Activated CD4-positive, alpha-beta T cell treated with anti-CD3 and anti-CD28 coated beads, Interleukin-2, amount 50 U/mL, for 1 hour (primary cell): ENCODE measurements at regions not wholly inside any gene's neighbourhood (a gene's known extent, or its start where the extent isn't known, plus 50 kb on each side); places are given as distances from the start of the nearest gene placed in this dataset.
"Not testable (repeated sequence)": the region's sequence is repeated elsewhere in the genome, so short reads cannot be mapped to it uniquely, and the experiment has no call there.

ENCODE experiments used
- DNase-seq: peaks from one replicate; pipeline ENCODE4 v3.0.0-alpha.2; 2020

- DNase-seq: no peak
These were observed 585.2 kb downstream of the ACTL7B start for GRCh38 chr9:108270561-108270960.

- no peak for DNase-seq
These were observed 585.7 kb downstream of the ACTL7B start for GRCh38 chr9:108270051-108270450.

- no peak for DNase-seq
These were observed 586.4 kb downstream of the ACTL7B start for GRCh38 chr9:108269371-108269770.

- DNase-seq: no peak
These were observed 590.7 kb downstream of the ACTL7B start for GRCh38 chr9:108265065-108265464.

GRCh38 chr9:108264093-108264492 is 591.7 kb downstream of the ACTL7B start:
- DNase-seq: no peak

GRCh38 chr9:108262836-108263235 is 593.0 kb downstream of the ACTL7B start:
- no peak for DNase-seq

- no peak for DNase-seq
These were observed 595.7 kb downstream of the ACTL7B start for GRCh38 chr9:108259917-108260675.

- DNase-seq: no peak
These were observed 597.1 kb downstream of the ACTL7B start for GRCh38 chr9:108258640-108259039.

- DNase-seq: no peak
These were observed 598.4 kb downstream of the ACTL7B start for GRCh38 chr9:108257382-108257781.

GRCh38 chr9:108254236-108254635 is 601.5 kb downstream of the ACTL7B start:
- no peak for DNase-seq

- not testable (repeated sequence) for DNase-seq
These were observed 608.4 kb downstream of the ACTL7B start for GRCh38 chr9:108247391-108247790.

GRCh38 chr9:108245901-108246300 is 609.9 kb downstream of the ACTL7B start:
- DNase-seq: no peak

GRCh38 chr9:108245331-108245730 is 610.5 kb downstream of the ACTL7B start:
- no peak for DNase-seq

GRCh38 chr9:108244686-108245085 is 611.1 kb downstream of the ACTL7B start:
- DNase-seq: no peak

GRCh38 chr9:108241384-108242073 is 614.3 kb downstream of the ACTL7B start:
- no peak for DNase-seq

GRCh38 chr9:108239696-108240321 is 616.0 kb downstream of the ACTL7B start:
- DNase-seq: no peak

GRCh38 chr9:108235609-108236008 is 620.2 kb downstream of the ACTL7B start:
- DNase-seq: no peak

GRCh38 chr9:108234811-108235210 is 621.0 kb downstream of the ACTL7B start:
- DNase-seq: no peak

- DNase-seq: no peak
These were observed 630.5 kb downstream of the ACTL7B start for GRCh38 chr9:108225149-108225800.

- no peak for DNase-seq
These were observed 631.1 kb downstream of the ACTL7B start for GRCh38 chr9:108224716-108225115.

GRCh38 chr9:108219664-108220063 is 636.1 kb downstream of the ACTL7B start:
- DNase-seq: no peak

- DNase-seq: no peak
These were observed 638.1 kb downstream of the ACTL7B start for GRCh38 chr9:108217431-108218349.
